ENCODE measurements at regions not wholly inside any gene's neighbourhood (a gene's known extent, or its start where the extent isn't known, plus 50 kb on each side); places are given as distances from the start of the nearest gene placed in this dataset.

GRCh38 chr15:29540479-29540878 is 270.9 kb upstream of the NSMCE3 start:
- TF ChIP-seq EZH2 (IDR thresholded peaks at IDR 0.05; ENCODE audit: insufficient read depth, poor library complexity, severe bottlenecking) (no peak), EZH2phosphoT487 (IDR thresholded peaks at IDR 0.05; ENCODE audit: insufficient read depth, low read depth) (no peak)
